Ishikawa (cell line): ENCODE measurements at regions not wholly inside any gene's neighbourhood (a gene's known extent, or its start where the extent isn't known, plus 50 kb on each side); places are given as distances from the start of the nearest gene placed in this dataset.

Experiments
- CEBPB ChIP-seq: IDR thresholded peaks from 2 replicates; pipeline ENCODE4 v1.6.1; 2012
- CREB1 ChIP-seq: IDR thresholded peaks from 2 replicates; pipeline ENCODE4 v1.6.1; 2012; ENCODE audit warnings: low read depth
- EGR1 ChIP-seq: IDR thresholded peaks from 2 replicates; pipeline ENCODE4 v1.6.1; 2012
- EP300 ChIP-seq: IDR thresholded peaks from 2 replicates; pipeline ENCODE4 v1.6.1; 2012; ENCODE audit warnings: borderline replicate concordance
- FOXM1 ChIP-seq: IDR thresholded peaks from 2 replicates; pipeline ENCODE4 v1.6.1; 2012; ENCODE audit warnings: low read depth, borderline replicate concordance
- NFIC ChIP-seq: IDR thresholded peaks from 2 replicates; pipeline ENCODE4 v1.6.1; 2012
- RAD21 ChIP-seq: IDR thresholded peaks from 2 replicates; pipeline ENCODE4 v1.6.1; 2012; ENCODE audit warnings: low read depth
- REST ChIP-seq: IDR thresholded peaks from 2 replicates; pipeline ENCODE4 v1.6.1; 2012; ENCODE audit warnings: low read depth, mild to moderate bottlenecking
- TAF1 ChIP-seq: IDR thresholded peaks from 2 replicates; pipeline ENCODE4 v1.6.1; 2012; ENCODE audit warnings: low read depth, mild to moderate bottlenecking
- TCF12 ChIP-seq: IDR thresholded peaks from 2 replicates; pipeline ENCODE4 v1.6.1; 2012; ENCODE audit warnings: low read depth
- TEAD4 ChIP-seq: IDR thresholded peaks from 2 replicates; pipeline ENCODE4 v1.6.1; 2012
- USF1 ChIP-seq: IDR thresholded peaks from 2 replicates; pipeline ENCODE4 v1.6.1; 2012
- YY1 ChIP-seq: IDR thresholded peaks from 2 replicates; pipeline ENCODE4 v1.6.1; 2012; ENCODE audit warnings: low read depth
- ZBTB7A ChIP-seq: IDR thresholded peaks from 2 replicates; pipeline ENCODE4 v1.6.1; 2012; ENCODE audit warnings: low read depth
- TF ChIP-seq, protein P1 (sequence below): IDR thresholded peaks from 2 replicates; pipeline ENCODE4 v1.6.1; 2012

DNA sequence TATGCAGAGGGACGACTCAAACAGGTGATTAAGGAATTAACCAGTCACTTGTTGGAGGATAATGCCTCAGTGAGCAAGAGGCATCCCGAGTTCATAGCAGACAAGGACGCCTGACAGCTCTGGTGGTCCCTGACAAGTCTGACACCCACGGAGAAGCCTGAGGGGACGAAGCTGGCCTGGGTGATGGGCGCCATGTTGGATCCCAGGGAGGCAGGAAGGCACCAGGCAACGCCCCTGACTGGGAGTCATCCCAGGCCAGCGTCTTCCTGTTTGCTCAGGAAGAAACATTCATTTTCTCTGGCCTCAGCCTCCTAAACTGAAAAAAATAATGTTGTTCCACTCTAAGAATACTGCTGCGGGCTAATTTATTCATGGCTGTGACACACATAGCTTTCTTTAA, 92.1 kb upstream of the ATP8B1 start:
- TF ChIP-seq FOXM1: no peak
- no peak for TF ChIP-seq CREB1

- TF ChIP-seq CEBPB: no peak
- no peak for TF ChIP-seq TCF12
- TF ChIP-seq USF1: no peak
- no peak for TF ChIP-seq FOXM1
- TF ChIP-seq TEAD4: no peak
- no peak for TF ChIP-seq REST
- TF ChIP-seq EGR1: no peak
- TF ChIP-seq, protein P1, sequence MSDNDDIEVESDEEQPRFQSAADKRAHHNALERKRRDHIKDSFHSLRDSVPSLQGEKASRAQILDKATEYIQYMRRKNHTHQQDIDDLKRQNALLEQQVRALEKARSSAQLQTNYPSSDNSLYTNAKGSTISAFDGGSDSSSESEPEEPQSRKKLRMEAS: no peak
Observed at GRCh38 chr18:57891707-57892391, 88.7 kb upstream of the ATP8B1 start.

DNA sequence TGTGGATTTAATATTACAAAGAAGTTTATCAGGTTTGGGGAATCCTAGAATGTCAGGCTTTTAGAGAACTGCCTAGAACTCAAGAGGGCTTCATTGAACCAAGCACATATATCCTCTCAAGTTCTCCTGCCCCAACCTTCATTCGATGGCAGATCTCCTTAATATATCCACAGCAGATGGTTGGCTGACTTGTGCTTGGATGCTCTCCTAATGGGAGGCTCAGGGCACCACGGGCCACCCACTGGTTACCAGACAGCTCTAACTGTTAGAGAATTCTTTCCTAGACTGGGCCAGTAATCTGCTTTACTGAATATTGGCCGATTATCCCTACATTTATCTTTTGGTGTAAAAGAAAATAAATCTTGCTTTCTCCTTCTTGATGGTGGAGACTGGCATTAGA, 87.2 kb upstream of the ATP8B1 start:
- TF ChIP-seq TEAD4 (no peak), ZBTB7A (no peak), FOXM1 (no peak), EGR1 (no peak), YY1 (no peak), REST (no peak), NFIC (no peak), CREB1 (no peak), USF1 (no peak), TCF12 (no peak), RAD21 (no peak), EP300 (no peak), TAF1 (no peak), CEBPB (no peak)
- TF ChIP-seq, protein P1: no peak

DNA sequence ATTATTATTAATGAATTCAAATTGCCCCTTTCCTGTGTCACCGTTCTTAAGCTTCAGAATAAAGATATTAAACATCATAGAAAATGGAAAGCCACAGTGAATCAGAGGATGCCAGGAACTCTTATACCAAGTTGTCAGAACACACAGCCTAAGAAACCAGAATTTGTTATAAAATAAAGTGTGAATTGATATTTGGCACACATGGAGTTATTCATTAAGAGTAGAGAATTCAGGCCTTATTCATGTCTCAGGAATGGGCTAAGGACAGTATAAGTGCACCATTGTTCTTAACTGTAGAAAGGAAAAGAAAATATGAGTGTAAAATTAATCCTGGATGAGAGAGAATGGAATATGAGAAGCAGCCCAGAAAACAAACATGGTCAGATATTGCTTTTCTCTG, 86.7 kb upstream of the ATP8B1 start:
- TF ChIP-seq TCF12 (no peak), EP300 (no peak), YY1 (no peak)

DNA sequence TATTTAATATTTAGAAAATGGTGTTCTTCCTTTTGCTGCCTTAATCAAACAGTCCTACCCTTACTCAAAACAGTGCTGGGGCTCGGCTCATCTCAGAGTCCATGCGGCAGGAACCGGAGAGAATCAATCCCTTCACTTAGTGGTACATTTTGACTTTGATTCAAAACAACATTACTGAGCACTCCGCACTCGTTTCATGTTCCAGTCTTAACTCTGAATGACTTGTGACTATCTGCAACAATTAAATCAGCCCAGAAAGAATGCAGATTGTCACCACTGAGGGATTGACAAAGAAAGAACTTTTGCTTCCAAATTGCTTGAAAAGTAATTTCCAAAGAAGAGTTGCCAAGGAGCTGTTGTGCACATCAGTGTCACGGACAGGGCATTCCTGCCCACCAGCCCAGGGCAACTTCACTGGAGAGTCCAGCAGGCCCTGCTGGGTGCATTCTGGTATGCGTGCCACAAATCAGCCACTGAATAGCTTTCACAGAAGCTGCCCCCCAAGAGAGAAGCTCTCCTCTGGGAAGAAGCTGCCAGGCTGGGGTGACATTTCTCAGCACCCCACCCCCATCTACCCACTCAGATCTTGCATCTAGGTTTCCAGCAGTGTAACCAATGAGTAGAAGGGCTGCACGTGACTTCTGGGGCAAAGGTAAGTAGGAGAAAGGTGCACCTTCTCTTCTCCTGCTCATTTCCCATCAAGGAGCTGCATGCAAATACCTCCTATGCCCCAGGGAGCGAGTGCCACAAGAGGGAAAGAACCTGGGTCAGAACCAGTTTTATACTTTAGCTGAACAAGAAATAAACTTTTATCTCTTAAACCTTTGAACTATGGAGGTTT, 84.6 kb upstream of the ATP8B1 start:
- TF ChIP-seq TEAD4 (no peak), FOXM1 (no peak), REST (no peak), EGR1 (no peak), CEBPB (no peak), NFIC (no peak), ZBTB7A (no peak), EP300 (no peak), TAF1 (no peak), CREB1 (no peak), USF1 (no peak), YY1 (no peak), RAD21 (no peak), TCF12 (no peak)
- TF ChIP-seq, protein P1: no peak
